Neural crest cell (in vitro differentiated cells): ENCODE measurements at regions not wholly inside any gene's neighbourhood (a gene's known extent, or its start where the extent isn't known, plus 50 kb on each side); places are given as distances from the start of the nearest gene placed in this dataset.

Experiments
- DNase-seq: peaks from one replicate; pipeline ENCODE4 v3.0.0; 2021; ENCODE audit warnings: low read depth, mixed read lengths, low spot score
- H3K27ac Mint-ChIP-seq: one replicate; pipeline ENCODE4 v1.8.0; 2021; ENCODE audit warnings: mild to moderate bottlenecking, mixed read lengths; ENCODE audit not compliant: unreplicated experiment
- H3K27me3 Mint-ChIP-seq: 2 replicates; pipeline ENCODE4 v1.8.0; 2021; ENCODE audit warnings: low read depth, mild to moderate bottlenecking, mixed read lengths
- H3K36me3 Mint-ChIP-seq: 2 replicates; pipeline ENCODE4 v1.8.0; 2021; ENCODE audit warnings: low read depth, mild to moderate bottlenecking, mixed read lengths
- H3K4me1 Mint-ChIP-seq: 2 replicates; pipeline ENCODE4 v1.8.0; 2021; ENCODE audit warnings: mixed read lengths
- H3K4me3 Mint-ChIP-seq: one replicate; pipeline ENCODE4 v1.8.0; 2021; ENCODE audit warnings: mild to moderate bottlenecking, mixed read lengths
- H3K9me3 Mint-ChIP-seq: 2 replicates; pipeline ENCODE4 v1.8.0; 2021; ENCODE audit warnings: mixed read lengths
- CTCF ChIP-seq: fragments of 200-600 bp; sonication (generic); conservative IDR thresholded peaks from 2 replicates; pipeline ENCODE4 v1.5.0; 2021; ENCODE audit warnings: antibody characterized with exemption, mild to moderate bottlenecking

- no peak overlapping the region for H3K27ac Mint-ChIP-seq
- H3K36me3 Mint-ChIP-seq: no peaks in the 10 kb centered on the region
- H3K4me1 Mint-ChIP-seq: peaks cover 54% of the 10 kb centered on the region
Observed at GRCh38 chr3:14252321-14253021, 73.9 kb downstream of the LSM3 start.

GRCh38 chr3:14253022-14253706 is 74.5 kb downstream of the LSM3 start:
- Mint-ChIP-seq H3K4me3 (no peak overlapping the region), H3K27ac (peak overlapping the region; percentile 53), H3K9me3 (peaks cover 9% of the 10 kb centered on the region), H3K36me3 (no peaks in the 10 kb centered on the region), H3K27me3 (no peaks in the 10 kb centered on the region), H3K4me1 (peaks cover 54% of the 10 kb centered on the region)
- no peak for TF ChIP-seq CTCF
- DNase-seq: no peak

More at GRCh38 chr3:14252321-14253021, 73.9 kb downstream of the LSM3 start:
- Mint-ChIP-seq H3K27me3 (no peaks in the 10 kb centered on the region), H3K4me3 (no peak overlapping the region), H3K9me3 (peaks cover 9% of the 10 kb centered on the region)
- DNase-seq: no peak
- TF ChIP-seq CTCF: no peak

GRCh38 chr3:14253707-14254382 is 75.2 kb downstream of the LSM3 start:
- H3K36me3 Mint-ChIP-seq: no peaks in the 10 kb centered on the region
- no peak for TF ChIP-seq CTCF
- peak overlapping the region; percentile 53 for H3K27ac Mint-ChIP-seq
- H3K4me1 Mint-ChIP-seq: peaks cover 51% of the 10 kb centered on the region
- DNase-seq: no peak
- peaks cover 6% of the 10 kb centered on the region for H3K9me3 Mint-ChIP-seq
- no peaks in the 10 kb centered on the region for H3K27me3 Mint-ChIP-seq
- no peak overlapping the region for H3K4me3 Mint-ChIP-seq

GRCh38 chr3:14254812-14255702 is 76.4 kb downstream of the LSM3 start:
- TF ChIP-seq CTCF: no peak
- H3K27ac Mint-ChIP-seq: peak overlapping the region; percentile 4
- no peaks in the 10 kb centered on the region for H3K27me3 Mint-ChIP-seq
- H3K9me3 Mint-ChIP-seq: peaks cover 6% of the 10 kb centered on the region
- no peak for DNase-seq
- H3K4me1 Mint-ChIP-seq: peaks cover 39% of the 10 kb centered on the region
- H3K36me3 Mint-ChIP-seq: no peaks in the 10 kb centered on the region
- no peak overlapping the region for H3K4me3 Mint-ChIP-seq

- Mint-ChIP-seq H3K9me3 (peaks cover 1% of the 10 kb centered on the region), H3K4me3 (no peak overlapping the region), H3K4me1 (peaks cover 31% of the 10 kb centered on the region), H3K27me3 (peaks cover 2% of the 10 kb centered on the region), H3K27ac (no peak overlapping the region), H3K36me3 (no peaks in the 10 kb centered on the region)
- TF ChIP-seq CTCF: no peak
- no peak for DNase-seq
Observed at GRCh38 chr3:14256046-14256445, 77.4 kb downstream of the LSM3 start.
